NB4 (cell line): ENCODE measurements at regions not wholly inside any gene's neighbourhood (a gene's known extent, or its start where the extent isn't known, plus 50 kb on each side); places are given as distances from the start of the nearest gene placed in this dataset.

Experiments used
- DNase-seq: peaks from one replicate; pipeline ENCODE4 v3.0.0; 2010; ENCODE audit warnings: low read depth
- H3K4me3 ChIP-seq: one replicate; pipeline ENCODE4 v1.5.1; 2011; ENCODE audit warnings: mild to moderate bottlenecking, low read depth, low read length, moderate library complexity
- CTCF ChIP-seq: IDR thresholded peaks from one replicate; pipeline ENCODE4 v1.5.1; 2012; ENCODE audit warnings: low read depth, low read length
- MAX ChIP-seq: IDR thresholded peaks from 2 replicates; pipeline ENCODE4 v1.6.1; 2011; ENCODE audit warnings: low read depth, low read length
- MYC ChIP-seq: IDR thresholded peaks from 2 replicates; pipeline ENCODE4 v1.6.1; 2011; ENCODE audit warnings: low read depth, low read length
- POLR2A ChIP-seq: IDR thresholded peaks from 2 replicates; pipeline ENCODE4 v1.6.1; 2011; ENCODE audit warnings: mild to moderate bottlenecking; ENCODE audit not compliant: insufficient read length; ENCODE audit errors: extremely low read depth

- no peak overlapping the region for H3K4me3 ChIP-seq
- TF ChIP-seq MYC (no peak), POLR2A (no peak), MAX (no peak), CTCF (no peak)
- no peak for DNase-seq
Measured at GRCh38 chr16:66147291-66147690, 219.2 kb upstream of the CDH5 start.

GRCh38 chr16:66146798-66147197, 219.7 kb upstream of the CDH5 start:
- no peak for TF ChIP-seq CTCF
- TF ChIP-seq POLR2A, result no peak
- no peak for TF ChIP-seq MYC
- no peak for TF ChIP-seq MAX
- DNase-seq, result no peak
- H3K4me3 ChIP-seq, result no peak overlapping the region

GRCh38 chr16:66144641-66145040, 221.8 kb upstream of the CDH5 start:
- no peak overlapping the region for H3K4me3 ChIP-seq
- TF ChIP-seq CTCF, result no peak
- TF ChIP-seq MYC, result no peak
- no peak for TF ChIP-seq MAX
- no peak for TF ChIP-seq POLR2A
- no peak for DNase-seq

GRCh38 chr16:66143415-66143814, 223.1 kb upstream of the CDH5 start:
- DNase-seq, result no peak
- TF ChIP-seq POLR2A, result no peak
- TF ChIP-seq MAX, result no peak
- no peak for TF ChIP-seq MYC
- TF ChIP-seq CTCF, result no peak
- H3K4me3 ChIP-seq, result no peak overlapping the region

- TF ChIP-seq MYC, result no peak
- TF ChIP-seq POLR2A, result no peak
- TF ChIP-seq CTCF, result no peak
- no peak for TF ChIP-seq MAX
- H3K4me3 ChIP-seq, result no peak overlapping the region
- no peak for DNase-seq
Measured at GRCh38 chr16:66141885-66142284, 224.6 kb upstream of the CDH5 start.

- TF ChIP-seq POLR2A (no peak), MYC (no peak), CTCF (no peak), MAX (no peak)
- no peak overlapping the region for H3K4me3 ChIP-seq
- DNase-seq, result no peak
Measured at GRCh38 chr16:66137853-66138252, 228.6 kb upstream of the CDH5 start.
